ENCODE measurements at regions not wholly inside any gene's neighbourhood (a gene's known extent, or its start where the extent isn't known, plus 50 kb on each side); places are given as distances from the start of the nearest gene placed in this dataset.

- Histone ChIP-seq H3K4ac (ENCODE audit: low read depth in 1 of 2, low read length in 2 of 2) (no peak overlapping the region), H2AFZ (ENCODE audit: low read depth, low read length) (no peak overlapping the region), H3K36me3 (ENCODE audit: control insufficient read depth in 1 of 2, insufficient read depth in 2 of 2, low read depth in 1 of 2, low read length in 2 of 2) (no peaks in the 10 kb centered on the region), H3K23ac (ENCODE audit: low read length in 2 of 2) (no peak overlapping the region), H3K4me1 (ENCODE audit: control insufficient read depth, insufficient read depth, low read depth, low read length) (no peaks in the 10 kb centered on the region), H3K27ac (ENCODE audit: low read length, poor library complexity, severe bottlenecking) (no peak overlapping the region), H3K9ac (ENCODE audit: low read length) (no peak overlapping the region), H3K4me3 (ENCODE audit: insufficient read depth in 1 of 2, low read depth in 1 of 2, low read length in 2 of 2) (no peak overlapping the region), H3K27me3 (ENCODE audit: control insufficient read depth in 1 of 2, insufficient read depth in 1 of 2, low read length in 2 of 2) (peaks cover 0 to 20% of the 10 kb centered on the region in 2 experiments), H4K91ac (ENCODE audit: low read length) (no peak overlapping the region), H2BK12ac (ENCODE audit: low read length in 2 of 2) (no peak overlapping the region), H3K18ac (ENCODE audit: low read depth in 1 of 2, low read length in 2 of 2) (no peak overlapping the region), H3K14ac (ENCODE audit: low read length in 2 of 2) (no peak overlapping the region), H3K79me1 (replicated peaks; ENCODE audit: low read length, poor library complexity, severe bottlenecking) (no peaks in the 10 kb centered on the region), H3K9me3 (ENCODE audit: control insufficient read depth, low read length) (peaks cover 10% of the 10 kb centered on the region), H4K8ac (ENCODE audit: low read length) (no peak overlapping the region), H2BK120ac (ENCODE audit: low read depth, low read length) (no peak overlapping the region), H2BK5ac (ENCODE audit: low read depth, low read length, poor library complexity, severe bottlenecking) (no peak overlapping the region), H3K4me2 (ENCODE audit: low read length, poor library complexity, severe bottlenecking) (no peak overlapping the region), H2AK5ac (ENCODE audit: low read length, severe bottlenecking) (no peak overlapping the region), H2BK15ac (ENCODE audit: low read depth, poor library complexity, severe bottlenecking) (no peak overlapping the region)
- WGBS, result 43% methylated on average over 4 of the region's 4 CpGs
- DNase-seq, result no peak
These were observed 156.8 kb upstream of the POU3F1 start for GRCh38 chr1:38203441-38203840.

- no peak overlapping the region for H3K18ac ChIP-seq (ENCODE audit: low read depth in 1 of 2, low read length in 2 of 2)
- H3K9me3 ChIP-seq (ENCODE audit: control insufficient read depth, low read length), result peaks cover 10% of the 10 kb centered on the region
- no peaks in the 10 kb centered on the region for H3K79me1 ChIP-seq (replicated peaks; ENCODE audit: low read length, poor library complexity, severe bottlenecking)
- no peak for DNase-seq
- H3K36me3 ChIP-seq (ENCODE audit: control insufficient read depth in 1 of 2, insufficient read depth in 2 of 2, low read depth in 1 of 2, low read length in 2 of 2), result no peaks in the 10 kb centered on the region
- no peak overlapping the region for H2BK15ac ChIP-seq (ENCODE audit: low read depth, poor library complexity, severe bottlenecking)
- H2BK5ac ChIP-seq (ENCODE audit: low read depth, low read length, poor library complexity, severe bottlenecking), result no peak overlapping the region
- H3K9ac ChIP-seq (ENCODE audit: low read length), result no peak overlapping the region
- WGBS, result 50% methylated on average over 1 of the region's 1 CpG
- H3K23ac ChIP-seq (ENCODE audit: low read length in 2 of 2), result no peak overlapping the region
- H3K4me1 ChIP-seq (ENCODE audit: control insufficient read depth, insufficient read depth, low read depth, low read length), result no peaks in the 10 kb centered on the region
- no peak overlapping the region for H2AK5ac ChIP-seq (ENCODE audit: low read length, severe bottlenecking)
- H4K8ac ChIP-seq (ENCODE audit: low read length), result no peak overlapping the region
- no peak overlapping the region for H3K27ac ChIP-seq (ENCODE audit: low read length, poor library complexity, severe bottlenecking)
- H3K4me2 ChIP-seq (ENCODE audit: low read length, poor library complexity, severe bottlenecking), result no peak overlapping the region
- H3K4me3 ChIP-seq (ENCODE audit: insufficient read depth in 1 of 2, low read depth in 1 of 2, low read length in 2 of 2), result no peak overlapping the region
- H4K91ac ChIP-seq (ENCODE audit: low read length), result no peak overlapping the region
- no peak overlapping the region for H2BK12ac ChIP-seq (ENCODE audit: low read length in 2 of 2)
- H3K14ac ChIP-seq (ENCODE audit: low read length in 2 of 2), result no peak overlapping the region
- peaks cover 0 to 20% of the 10 kb centered on the region in 2 experiments for H3K27me3 ChIP-seq (ENCODE audit: control insufficient read depth in 1 of 2, insufficient read depth in 1 of 2, low read length in 2 of 2)
- H3K4ac ChIP-seq (ENCODE audit: low read depth in 1 of 2, low read length in 2 of 2), result no peak overlapping the region
- no peak overlapping the region for H2BK120ac ChIP-seq (ENCODE audit: low read depth, low read length)
- no peak overlapping the region for H2AFZ ChIP-seq (ENCODE audit: low read depth, low read length)
These were observed 154.8 kb upstream of the POU3F1 start for GRCh38 chr1:38201431-38201830.

GRCh38 chr1:38198621-38199020, 152.0 kb upstream of the POU3F1 start:
- no peak overlapping the region for H3K4me3 ChIP-seq (ENCODE audit: insufficient read depth in 1 of 2, low read depth in 1 of 2, low read length in 2 of 2)
- H3K36me3 ChIP-seq (ENCODE audit: control insufficient read depth in 1 of 2, insufficient read depth in 2 of 2, low read depth in 1 of 2, low read length in 2 of 2), result no peaks in the 10 kb centered on the region
- H3K18ac ChIP-seq (ENCODE audit: low read depth in 1 of 2, low read length in 2 of 2), result no peak overlapping the region
- no peak overlapping the region for H4K91ac ChIP-seq (ENCODE audit: low read length)
- H2AFZ ChIP-seq (ENCODE audit: low read depth, low read length), result no peak overlapping the region
- H2BK120ac ChIP-seq (ENCODE audit: low read depth, low read length), result no peak overlapping the region
- no peak overlapping the region for H3K9ac ChIP-seq (ENCODE audit: low read length)
- H3K4me1 ChIP-seq (ENCODE audit: control insufficient read depth, insufficient read depth, low read depth, low read length), result no peaks in the 10 kb centered on the region
- H3K14ac ChIP-seq (ENCODE audit: low read length in 2 of 2), result no peak overlapping the region
- no peak overlapping the region for H2BK15ac ChIP-seq (ENCODE audit: low read depth, poor library complexity, severe bottlenecking)
- no peaks in the 10 kb centered on the region for H3K79me1 ChIP-seq (replicated peaks; ENCODE audit: low read length, poor library complexity, severe bottlenecking)
- H2BK5ac ChIP-seq (ENCODE audit: low read depth, low read length, poor library complexity, severe bottlenecking), result no peak overlapping the region
- no peak overlapping the region for H3K27ac ChIP-seq (ENCODE audit: low read length, poor library complexity, severe bottlenecking)
- H3K4me2 ChIP-seq (ENCODE audit: low read length, poor library complexity, severe bottlenecking), result no peak overlapping the region
- 96% methylated on average over 2 of the region's 2 CpGs for WGBS
- H3K9me3 ChIP-seq (ENCODE audit: control insufficient read depth, low read length), result peaks cover 10% of the 10 kb centered on the region
- H2BK12ac ChIP-seq (ENCODE audit: low read length in 2 of 2), result no peak overlapping the region
- no peak overlapping the region for H3K4ac ChIP-seq (ENCODE audit: low read depth in 1 of 2, low read length in 2 of 2)
- no peak overlapping the region for H4K8ac ChIP-seq (ENCODE audit: low read length)
- no peak overlapping the region for H2AK5ac ChIP-seq (ENCODE audit: low read length, severe bottlenecking)
- H3K23ac ChIP-seq (ENCODE audit: low read length in 2 of 2), result no peak overlapping the region
- peaks cover 4 to 19% of the 10 kb centered on the region in 2 experiments for H3K27me3 ChIP-seq (ENCODE audit: control insufficient read depth in 1 of 2, insufficient read depth in 1 of 2, low read length in 2 of 2)
- no peak for DNase-seq

- Histone ChIP-seq H3K4me1 (ENCODE audit: control insufficient read depth, insufficient read depth, low read depth, low read length) (no peaks in the 10 kb centered on the region), H2AFZ (ENCODE audit: low read depth, low read length) (no peak overlapping the region), H3K14ac (ENCODE audit: low read length in 2 of 2) (no peak overlapping the region), H2BK5ac (ENCODE audit: low read depth, low read length, poor library complexity, severe bottlenecking) (no peak overlapping the region), H3K4ac (ENCODE audit: low read depth in 1 of 2, low read length in 2 of 2) (no peak overlapping the region), H3K36me3 (ENCODE audit: control insufficient read depth in 1 of 2, insufficient read depth in 2 of 2, low read depth in 1 of 2, low read length in 2 of 2) (no peaks in the 10 kb centered on the region), H2BK15ac (ENCODE audit: low read depth, poor library complexity, severe bottlenecking) (no peak overlapping the region), H3K23ac (ENCODE audit: low read length in 2 of 2) (no peak overlapping the region), H3K18ac (ENCODE audit: low read depth in 1 of 2, low read length in 2 of 2) (no peak overlapping the region), H3K9ac (ENCODE audit: low read length) (no peak overlapping the region), H3K27me3 (ENCODE audit: control insufficient read depth in 1 of 2, insufficient read depth in 1 of 2, low read length in 2 of 2) (peaks cover 8 to 14% of the 10 kb centered on the region in 2 experiments), H4K91ac (ENCODE audit: low read length) (no peak overlapping the region), H2AK5ac (ENCODE audit: low read length, severe bottlenecking) (no peak overlapping the region), H3K79me1 (replicated peaks; ENCODE audit: low read length, poor library complexity, severe bottlenecking) (no peaks in the 10 kb centered on the region), H3K27ac (ENCODE audit: low read length, poor library complexity, severe bottlenecking) (no peak overlapping the region), H2BK12ac (ENCODE audit: low read length in 2 of 2) (no peak overlapping the region), H3K9me3 (ENCODE audit: control insufficient read depth, low read length) (peaks cover 10% of the 10 kb centered on the region), H2BK120ac (ENCODE audit: low read depth, low read length) (no peak overlapping the region), H3K4me2 (ENCODE audit: low read length, poor library complexity, severe bottlenecking) (no peak overlapping the region), H3K4me3 (ENCODE audit: insufficient read depth in 1 of 2, low read depth in 1 of 2, low read length in 2 of 2) (no peak overlapping the region), H4K8ac (ENCODE audit: low read length) (no peak overlapping the region)
- no peak for DNase-seq
- WGBS, result 77% methylated on average over 6 of the region's 6 CpGs
These were observed 151.5 kb upstream of the POU3F1 start for GRCh38 chr1:38198099-38198498.

Data from mesenchymal stem cell (in vitro differentiated cells and primary cell).